K562 (cell line): ENCODE measurements at regions not wholly inside any gene's neighbourhood (a gene's known extent, or its start where the extent isn't known, plus 50 kb on each side); places are given as distances from the start of the nearest gene placed in this dataset.

ENCODE experiments used
- ATAC-seq: fragments of 200-7000 bp; cut with Tn5 transposase; 3 replicates; pipeline ENCODE4 v1.9.1; 2020; ENCODE audit warnings: moderate library complexity
- BruUV-seq: library from RNA; stranded (reverse); fragments of 400-500 nt; replicated peaks from 2 replicates; lab custom pipeline; 2021; lab: Mats Ljungman, UMichigan
- CTCF ChIA-PET: fragments of 300-600 bp; formaldehyde crosslinking; extraction: SDS; loops from one replicate; lab custom pipeline; 2021; ENCODE audit warnings: low intra/inter-chr PET ratio; lab: Yijun Ruan, JAX
- POLR2A ChIA-PET: fragments of 300-600, 350-650 bp; sonication (Branson Sonifier 250); formaldehyde crosslinking; extraction: SDS; loops from one replicate; lab custom pipeline; 2021; ENCODE audit warnings: antibody characterized with exemption, inconsistent platforms; lab: Yijun Ruan, JAX
- DNase-seq, 4 experiments: peaks; one replicate each; pipeline versions ENCODE4 v3.0.0 to v3.0.0-alpha.2; 2011 to 2018; ENCODE audit warnings: low spot score in 3 of 4, mixed read lengths in 3 of 4; ENCODE audit errors: extremely low read depth in 1 of 4
- FAIRE-seq: peaks from 2 replicates; lab custom pipeline; 2011; peaks lifted over from hg19 to GRCh38; lab: Jason Lieb, UNC
- H2AFZ ChIP-seq: 2 replicates; pipeline ENCODE4 v1.6.0; 2011; ENCODE audit warnings: low read depth, low read length, control low read depth, inconsistent platforms
- H3K27ac ChIP-seq: fragments of 200-600 bp; 3 replicates; pipeline ENCODE4 v1.8.0; 2011; ENCODE audit warnings: low read depth, mild to moderate bottlenecking, control low read depth, inconsistent platforms, low read length, moderate library complexity, mixed read lengths; ENCODE audit errors: extremely low read depth
- H3K27me3 ChIP-seq, 2 experiments: fragments of 300-600 bp in 1 of 2; 2 replicates in 1 of 2; 3 replicates in 1 of 2; pipeline versions ENCODE4 v1.6.0 to v1.8.0; 2011; ENCODE audit warnings: inconsistent platforms in 2 of 2, low read length in 2 of 2, mild to moderate bottlenecking in 1 of 2, mixed read lengths in 1 of 2, moderate library complexity in 1 of 2; ENCODE audit not compliant: control insufficient read depth in 2 of 2, insufficient read depth in 2 of 2
- H3K36me3 ChIP-seq: fragments of 300-600 bp; 3 replicates; pipeline ENCODE4 v1.8.0; 2011; ENCODE audit warnings: mild to moderate bottlenecking, low read length, inconsistent platforms; ENCODE audit not compliant: control insufficient read depth, insufficient read depth
- H3K4me1 ChIP-seq, 2 experiments: fragments of 200-600 bp in 1 of 2; replicated peaks in 1 of 2; 2 replicates in 1 of 2; 3 replicates in 1 of 2; pipeline versions ENCODE4 v1.5.1 to v1.8.0; 2011; ENCODE audit warnings: inconsistent platforms in 2 of 2, low read length in 2 of 2, mild to moderate bottlenecking in 1 of 2, mixed read lengths in 1 of 2, moderate library complexity in 1 of 2; ENCODE audit not compliant: control insufficient read depth in 2 of 2, insufficient read depth in 2 of 2
- H3K4me2 ChIP-seq: 2 replicates; pipeline ENCODE4 v1.6.1; 2011; ENCODE audit warnings: low read length, control low read depth, inconsistent platforms, mixed read lengths; ENCODE audit not compliant: insufficient read depth
- H3K4me3 ChIP-seq: fragments of 200-600 bp; sonication (generic), shearing (Covaris generic); 2 replicates; pipeline ENCODE4 v1.5.1; 2016; ENCODE audit warnings: control low read depth, inconsistent platforms
- H3K79me2 ChIP-seq: fragments of 200-600 bp; 3 replicates; pipeline ENCODE4 v1.8.0; 2011; ENCODE audit warnings: low read length, inconsistent platforms; ENCODE audit not compliant: control insufficient read depth, insufficient read depth
- H3K9ac ChIP-seq, 2 experiments: 2 replicates each; pipeline versions ENCODE4 v1.6.0 to v1.6.1; 2011; ENCODE audit warnings: low read depth in 2 of 2, low read length in 2 of 2, control low read depth in 1 of 2, inconsistent platforms in 1 of 2, mild to moderate bottlenecking in 1 of 2, mixed read lengths in 1 of 2; ENCODE audit not compliant: insufficient read depth in 1 of 2
- H3K9me1 ChIP-seq: one replicate; pipeline ENCODE4 v1.6.0; 2011; ENCODE audit warnings: inconsistent platforms, mild to moderate bottlenecking, low read length, moderate library complexity; ENCODE audit not compliant: control insufficient read depth, insufficient read depth
- H3K9me3 ChIP-seq: replicated peaks from 2 replicates; pipeline ENCODE4 v1.5.1; 2011; ENCODE audit warnings: low read depth, low read length, inconsistent platforms; ENCODE audit not compliant: control insufficient read depth, insufficient read depth
- H4K20me1 ChIP-seq: replicated peaks from 2 replicates; pipeline ENCODE4 v1.6.1; 2011; ENCODE audit warnings: low read length, inconsistent platforms, mixed read lengths; ENCODE audit not compliant: control insufficient read depth, insufficient read depth
- CEBPG ChIP-seq, 3 experiments: fragments of 200-800 bp in 1 of 3; sonication (Bioruptor generic) in 1 of 3; sonication (generic) in 1 of 3; formaldehyde crosslinking in 1 of 3; IDR thresholded peaks in 2 of 3; conservative IDR thresholded peaks in 1 of 3; 2 replicates each; pipeline versions ENCODE4 v1.6.1 to v1.8.0; 2016 to 2022; ENCODE audit warnings: missing compliant biosample characterization in 2 of 3, missing genetic modification characterization in 2 of 3, mild to moderate bottlenecking in 1 of 3, missing genetic modification reagents in 1 of 3
- ETS2 ChIP-seq: IDR thresholded peaks from 2 replicates; pipeline ENCODE4 v1.6.1; 2016; ENCODE audit warnings: borderline replicate concordance, missing genetic modification characterization, mild to moderate bottlenecking, moderate library complexity, missing compliant biosample characterization; ENCODE audit not compliant: poor library complexity, severe bottlenecking
- HMG20B ChIP-seq: fragments of 250-450 bp; sonication (Bioruptor Pico); IDR thresholded peaks from 2 replicates; pipeline ENCODE4 v1.5.0; 2021; ENCODE audit warnings: mild to moderate bottlenecking
- JUND ChIP-seq, 2 experiments: IDR thresholded peaks; 2 replicates in 1 of 2; 3 replicates in 1 of 2; pipeline ENCODE4 v1.6.1; 2011; ENCODE audit warnings: borderline replicate concordance in 2 of 2, low read depth in 2 of 2, low read length in 2 of 2, improper control_type of control experiment in 1 of 2, missing biosample characterization in 1 of 2, missing genetic modification characterization in 1 of 2, missing genetic modification reagents in 1 of 2
- MIER1 ChIP-seq: fragments of 450-650 bp; IDR thresholded peaks from 2 replicates; pipeline ENCODE4 v1.6.1; 2016; ENCODE audit warnings: antibody characterized with exemption, mild to moderate bottlenecking, low read depth
- NONO ChIP-seq, 2 experiments: fragments of 200-400 bp in 1 of 2; fragments of 450-650 bp in 1 of 2; formaldehyde crosslinking in 1 of 2; IDR thresholded peaks; 2 replicates each; pipeline ENCODE4 v1.6.1; 2017; ENCODE audit warnings: low read depth in 2 of 2, mild to moderate bottlenecking in 2 of 2, moderate library complexity in 2 of 2, low read length in 1 of 2
- RBM17 ChIP-seq: fragments of 200-400 bp; formaldehyde crosslinking; IDR thresholded peaks from 2 replicates; pipeline ENCODE4 v1.6.1; 2017; ENCODE audit warnings: low read depth, mild to moderate bottlenecking, low read length, borderline replicate concordance
- RBM39 ChIP-seq: fragments of 200-400 bp; formaldehyde crosslinking; optimal IDR thresholded peaks from 2 replicates; pipeline ENCODE3; 2018; ENCODE audit warnings: low read depth, low read length
- SMARCA5 ChIP-seq: fragments of 450-650 bp; IDR thresholded peaks from 2 replicates; pipeline ENCODE4 v1.6.1; 2016
- SNRNP70 ChIP-seq: fragments of 200-400 bp; formaldehyde crosslinking; optimal IDR thresholded peaks from 2 replicates; pipeline ENCODE3; 2017; ENCODE audit warnings: low read depth, low read length
- U2AF1 ChIP-seq: fragments of 200-400 bp; formaldehyde crosslinking; optimal IDR thresholded peaks from 2 replicates; pipeline ENCODE3; 2017; ENCODE audit warnings: mild to moderate bottlenecking, low read depth, low read length, moderate library complexity
- ZFX ChIP-seq: sonication (generic); formaldehyde crosslinking; IDR thresholded peaks from 2 replicates; pipeline ENCODE4 v1.8.0; 2022; ENCODE audit warnings: mild to moderate bottlenecking, missing genetic modification reagents, moderate library complexity
- ZNF134 ChIP-seq: fragments of 250-450 bp; sonication (Bioruptor Pico); conservative IDR thresholded peaks from 2 replicates; pipeline ENCODE4 v1.4.0; 2020
- ZNF436 ChIP-seq: fragments of 250-450, 450-650 bp; sonication (Bioruptor Pico); formaldehyde crosslinking; IDR thresholded peaks from 2 replicates; pipeline ENCODE4 v1.7.0; 2020; ENCODE audit warnings: mild to moderate bottlenecking
- ZNF551 ChIP-seq: fragments of 250-450 bp; sonication (Bioruptor Pico); IDR thresholded peaks from 2 replicates; pipeline ENCODE4 v1.5.0; 2021; ENCODE audit warnings: mild to moderate bottlenecking, moderate library complexity
- WGBS: fragments of 100-300 bp; shearing (Covaris generic); methylation state at CpG from one replicate; pipeline ENCODE4 v1.1.6; 2016; ENCODE audit warnings: low coverage, mixed read lengths; ENCODE audit not compliant: insufficient coverage; ENCODE audit errors: missing lambda C conversion rate; 5-methylcytosine and 5-hydroxymethylcytosine counted together
- in situ Hi-C: fragments of 300-500 bp; cut with MboI; formaldehyde crosslinking; loops from 4 replicates; pipeline ENCODE4 v1.15.0; 2018; ENCODE audit warnings: inconsistent platforms, mixed read lengths
- intact Hi-C: fragments of 100-400 bp; cut with micrococcal nuclease; formaldehyde crosslinking; loops from 2 replicates; pipeline ENCODE4 v1.14.2; 2022
- TF ChIP-seq, protein P1 (sequence below): fragments of 250-450 bp; sonication (Bioruptor Pico); IDR thresholded peaks from 2 replicates; pipeline ENCODE4 v1.8.0; 2021; ENCODE audit warnings: moderate library complexity, mild to moderate bottlenecking, inconsistent platforms
- TF ChIP-seq, protein P2 (sequence below): fragments of 450-650 bp; formaldehyde crosslinking; IDR thresholded peaks from 2 replicates; pipeline ENCODE4 v1.4.0; 2022; ENCODE audit warnings: missing genetic modification characterization
- TF ChIP-seq, protein P3 (sequence below), 2 experiments: fragments of 450-650 bp; conservative IDR thresholded peaks; 2 replicates each; pipeline ENCODE4 v1.6.1; 2017; ENCODE audit warnings: mild to moderate bottlenecking in 2 of 2, moderate library complexity in 2 of 2

DNA sequence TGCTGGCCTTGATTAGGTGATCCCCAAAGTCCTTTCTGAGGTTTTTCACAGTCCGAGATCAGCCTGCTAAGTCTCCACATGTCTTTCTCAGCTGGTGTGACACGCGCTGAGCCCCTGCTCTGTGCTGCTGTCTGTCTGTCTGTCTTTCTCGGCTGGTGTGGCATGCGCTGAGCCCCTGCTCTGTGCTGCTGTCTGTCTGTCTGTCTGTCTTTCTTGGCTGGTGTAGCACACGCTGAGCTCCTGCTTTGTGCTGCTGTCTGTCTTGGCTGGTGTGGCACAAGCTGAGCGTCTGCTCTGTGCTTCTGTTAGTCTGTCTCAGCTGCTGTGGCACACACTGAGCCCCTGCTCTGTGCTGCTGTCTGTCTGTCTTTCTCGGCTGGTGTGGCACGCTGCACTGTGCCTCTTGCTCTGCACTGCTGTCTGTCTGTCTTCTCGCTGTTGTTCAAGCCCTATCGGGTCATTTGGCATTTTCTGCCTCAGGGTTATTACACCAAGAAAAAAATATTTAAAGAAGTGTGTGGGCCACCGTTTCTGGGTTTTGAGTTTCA, 217.3 kb upstream of the SHH start:
- H3K27ac ChIP-seq: no peak overlapping the region
- no TSS peak for BruUV-seq
- H3K9me1 ChIP-seq: peaks cover 3% of the 10 kb centered on the region
- peaks cover 28 to 56% of the 10 kb centered on the region in 2 experiments for H3K27me3 ChIP-seq
- H3K79me2 ChIP-seq: no peaks in the 10 kb centered on the region
- in situ Hi-C loops: no loop called here
- H3K9me3 ChIP-seq: no peaks in the 10 kb centered on the region
- 1% methylated on average over 12 of the region's 12 CpGs for WGBS
- no peaks in the 10 kb centered on the region for H4K20me1 ChIP-seq
- ChIA-PET POLR2A (interaction anchor here (1.3 kb wide), 1 partner anchor 45 kb away, joined by 3 read pairs; no protein-coding TSS in a partner anchor), CTCF (interaction anchor here (0.6 kb wide), 1 partner anchor 1460 kb away, joined by 4 read pairs; no protein-coding TSS in a partner anchor)
- H3K4me3 ChIP-seq: no peak overlapping the region
- no peak for DNase-seq
- no peak for ATAC-seq
- H2AFZ ChIP-seq: no peak overlapping the region
- H3K4me1 ChIP-seq: no peaks in the 10 kb centered on the region
- no peak overlapping the region for H3K4me2 ChIP-seq
- intact Hi-C loops: no loop called here
- FAIRE-seq: no peak
- no peaks in the 10 kb centered on the region for H3K36me3 ChIP-seq
- no peak overlapping the region for H3K9ac ChIP-seq
- TF ChIP-seq JUND (IDR thresholded peaks at IDR 0.05; ENCODE audit: borderline replicate concordance, low read depth, low read length): no peak
- TF ChIP-seq JUND (tag; IDR thresholded peaks at IDR 0.05; ENCODE audit: borderline replicate concordance, low read depth, low read length): no peak
- TF ChIP-seq SMARCA5: no peak
- TF ChIP-seq, protein P1, sequence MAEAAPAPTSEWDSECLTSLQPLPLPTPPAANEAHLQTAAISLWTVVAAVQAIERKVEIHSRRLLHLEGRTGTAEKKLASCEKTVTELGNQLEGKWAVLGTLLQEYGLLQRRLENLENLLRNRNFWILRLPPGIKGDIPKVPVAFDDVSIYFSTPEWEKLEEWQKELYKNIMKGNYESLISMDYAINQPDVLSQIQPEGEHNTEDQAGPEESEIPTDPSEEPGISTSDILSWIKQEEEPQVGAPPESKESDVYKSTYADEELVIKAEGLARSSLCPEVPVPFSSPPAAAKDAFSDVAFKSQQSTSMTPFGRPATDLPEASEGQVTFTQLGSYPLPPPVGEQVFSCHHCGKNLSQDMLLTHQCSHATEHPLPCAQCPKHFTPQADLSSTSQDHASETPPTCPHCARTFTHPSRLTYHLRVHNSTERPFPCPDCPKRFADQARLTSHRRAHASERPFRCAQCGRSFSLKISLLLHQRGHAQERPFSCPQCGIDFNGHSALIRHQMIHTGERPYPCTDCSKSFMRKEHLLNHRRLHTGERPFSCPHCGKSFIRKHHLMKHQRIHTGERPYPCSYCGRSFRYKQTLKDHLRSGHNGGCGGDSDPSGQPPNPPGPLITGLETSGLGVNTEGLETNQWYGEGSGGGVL (CRISPR knock-in tag): no peak
- no peak for TF ChIP-seq ZNF134 (CRISPR knock-in tag)
- no peak for TF ChIP-seq HMG20B (CRISPR knock-in tag)
- TF ChIP-seq, protein P2, sequence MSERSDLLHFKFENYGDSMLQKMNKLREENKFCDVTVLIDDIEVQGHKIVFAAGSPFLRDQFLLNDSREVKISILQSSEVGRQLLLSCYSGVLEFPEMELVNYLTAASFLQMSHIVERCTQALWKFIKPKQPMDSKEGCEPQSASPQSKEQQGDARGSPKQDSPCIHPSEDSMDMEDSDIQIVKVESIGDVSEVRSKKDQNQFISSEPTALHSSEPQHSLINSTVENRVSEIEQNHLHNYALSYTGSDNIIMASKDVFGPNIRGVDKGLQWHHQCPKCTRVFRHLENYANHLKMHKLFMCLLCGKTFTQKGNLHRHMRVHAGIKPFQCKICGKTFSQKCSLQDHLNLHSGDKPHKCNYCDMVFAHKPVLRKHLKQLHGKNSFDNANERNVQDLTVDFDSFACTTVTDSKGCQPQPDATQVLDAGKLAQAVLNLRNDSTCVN (CRISPR knock-in tag): no peak
- no peak for TF ChIP-seq SNRNP70
- no peak for TF ChIP-seq ZFX (CRISPR knock-in tag)
- TF ChIP-seq RBM39: no peak
- TF ChIP-seq MIER1: no peak
- TF ChIP-seq ZNF436 (CRISPR knock-in tag): no peak
- no peak for TF ChIP-seq U2AF1
- no peak for TF ChIP-seq ZNF551 (CRISPR knock-in tag)
- TF ChIP-seq, protein P3, sequence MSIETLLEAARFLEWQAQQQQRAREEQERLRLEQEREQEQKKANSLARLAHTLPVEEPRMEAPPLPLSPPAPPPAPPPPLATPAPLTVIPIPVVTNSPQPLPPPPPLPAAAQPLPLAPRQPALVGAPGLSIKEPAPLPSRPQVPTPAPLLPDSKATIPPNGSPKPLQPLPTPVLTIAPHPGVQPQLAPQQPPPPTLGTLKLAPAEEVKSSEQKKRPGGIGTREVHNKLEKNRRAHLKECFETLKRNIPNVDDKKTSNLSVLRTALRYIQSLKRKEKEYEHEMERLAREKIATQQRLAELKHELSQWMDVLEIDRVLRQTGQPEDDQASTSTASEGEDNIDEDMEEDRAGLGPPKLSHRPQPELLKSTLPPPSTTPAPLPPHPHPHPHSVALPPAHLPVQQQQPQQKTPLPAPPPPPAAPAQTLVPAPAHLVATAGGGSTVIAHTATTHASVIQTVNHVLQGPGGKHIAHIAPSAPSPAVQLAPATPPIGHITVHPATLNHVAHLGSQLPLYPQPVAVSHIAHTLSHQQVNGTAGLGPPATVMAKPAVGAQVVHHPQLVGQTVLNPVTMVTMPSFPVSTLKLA (conservative IDR thresholded peaks at IDR 0.05): no peak
- TF ChIP-seq CEBPG (CRISPR knock-in tag; IDR thresholded peaks at IDR 0.05): no peak
- TF ChIP-seq CEBPG (tag; conservative IDR thresholded peaks at IDR 0.05 in 1 of 2, IDR thresholded peaks at IDR 0.05 in 1 of 2): no peak
- no peak for TF ChIP-seq ETS2 (tag)
- no peak for TF ChIP-seq NONO (IDR thresholded peaks at IDR 0.05; ENCODE audit: low read depth in 2 of 2, low read length in 1 of 2)
- TF ChIP-seq RBM17: no peak
